GM19035 (cell line): ENCODE measurements at regions not wholly inside any gene's neighbourhood (a gene's known extent, or its start where the extent isn't known, plus 50 kb on each side); places are given as distances from the start of the nearest gene placed in this dataset.
"Not testable (repeated sequence)": the region's sequence is repeated elsewhere in the genome, so short reads cannot be mapped to it uniquely, and the experiment has no call there.

Experiments
- ATAC-seq: cut with Tn5 transposase; IDR thresholded peaks from one replicate; pipeline ENCODE4 v1.9.1; 2021; ENCODE audit not compliant: unreplicated experiment

DNA sequence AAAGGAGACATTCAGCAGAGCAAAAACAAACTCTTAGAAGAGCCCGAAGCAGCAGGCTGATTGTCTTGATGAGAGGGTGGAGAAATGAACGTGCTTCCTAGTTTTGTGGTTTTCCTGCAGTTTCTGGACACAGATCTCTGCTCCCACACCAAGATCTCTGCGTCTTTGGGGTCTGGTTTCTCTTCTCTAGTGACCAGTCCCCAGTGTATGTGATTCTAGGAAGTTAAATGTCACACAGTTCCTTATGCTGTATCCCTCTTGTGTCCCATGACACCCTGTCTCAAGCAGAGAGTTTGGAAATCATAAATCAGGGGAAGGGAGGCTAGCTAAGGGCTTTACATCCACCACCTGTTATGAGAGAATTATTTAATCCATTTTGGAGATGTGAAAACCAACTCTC is 55.4 kb upstream of the KLF14 start:
- no peak for ATAC-seq

DNA sequence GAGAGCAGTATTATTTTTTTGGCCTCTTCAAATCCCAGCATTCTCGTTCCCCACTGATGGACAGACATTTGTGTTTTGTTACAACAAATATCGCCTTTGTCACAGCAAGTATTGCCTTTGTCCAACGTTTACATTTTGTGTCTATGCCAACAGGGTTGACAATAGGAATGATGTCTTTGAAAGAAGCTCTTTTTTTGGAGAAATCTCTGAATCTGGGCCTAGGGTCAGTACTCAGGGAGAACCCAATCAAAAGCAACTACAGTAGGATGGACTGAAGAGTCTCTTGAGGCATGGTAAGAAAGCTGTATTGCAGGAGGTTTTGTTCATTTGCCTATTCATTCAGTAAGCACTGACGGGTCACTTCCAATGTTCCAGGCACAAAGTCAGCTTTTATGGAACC is 57.7 kb upstream of the KLF14 start:
- ATAC-seq = no peak

DNA sequence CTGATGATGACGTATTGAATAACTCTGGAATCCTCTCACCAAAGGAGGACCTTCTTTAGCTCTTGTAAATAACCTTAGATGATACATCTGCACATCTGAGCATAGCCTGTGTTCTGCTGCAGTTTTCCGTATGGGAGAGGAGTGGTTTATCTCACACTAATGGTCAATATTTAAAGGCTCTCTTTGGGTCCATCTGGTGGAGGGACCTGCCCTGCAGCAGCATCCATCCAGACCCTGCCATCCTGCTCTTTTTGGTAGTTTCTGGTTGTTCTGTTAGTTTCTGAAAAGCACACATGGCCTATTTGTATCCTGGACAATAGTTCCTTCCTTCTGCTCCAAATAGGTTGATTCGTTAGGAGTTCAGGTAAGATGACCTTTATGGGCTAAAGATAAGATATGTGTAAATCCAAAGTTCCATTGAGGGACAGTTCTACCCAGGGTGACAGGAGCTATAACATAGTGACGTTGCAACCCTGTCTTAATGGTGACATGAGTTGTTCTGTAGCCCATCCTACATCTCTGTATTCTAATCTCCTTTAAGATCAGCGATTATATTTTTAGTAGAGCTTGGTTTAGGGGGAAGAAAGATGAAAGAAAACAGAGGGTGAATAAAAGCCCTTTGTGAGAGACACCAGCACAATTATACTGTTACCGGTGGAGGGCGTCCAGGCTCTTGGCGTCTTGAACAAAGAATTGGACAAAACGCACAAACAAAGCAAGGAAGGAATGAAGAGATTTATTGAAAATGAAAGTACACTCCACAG is 60.0 kb upstream of the KLF14 start:
- no peak for ATAC-seq

DNA sequence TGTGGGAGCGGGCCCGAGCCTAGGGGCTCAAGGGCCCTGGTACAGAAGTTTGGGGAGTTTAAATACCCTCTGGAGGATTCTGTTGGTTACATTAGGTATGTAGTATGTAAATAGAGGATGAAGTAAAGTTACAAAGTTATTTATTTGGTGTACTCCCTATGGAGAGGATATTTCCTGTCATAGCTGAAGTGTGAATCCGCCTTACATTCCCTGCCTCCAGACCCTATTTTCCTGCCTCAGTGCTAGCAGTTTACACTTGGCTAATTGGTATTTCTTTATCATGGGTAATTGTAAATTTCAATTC is 60.6 kb upstream of the KLF14 start:
- no peak for ATAC-seq

DNA sequence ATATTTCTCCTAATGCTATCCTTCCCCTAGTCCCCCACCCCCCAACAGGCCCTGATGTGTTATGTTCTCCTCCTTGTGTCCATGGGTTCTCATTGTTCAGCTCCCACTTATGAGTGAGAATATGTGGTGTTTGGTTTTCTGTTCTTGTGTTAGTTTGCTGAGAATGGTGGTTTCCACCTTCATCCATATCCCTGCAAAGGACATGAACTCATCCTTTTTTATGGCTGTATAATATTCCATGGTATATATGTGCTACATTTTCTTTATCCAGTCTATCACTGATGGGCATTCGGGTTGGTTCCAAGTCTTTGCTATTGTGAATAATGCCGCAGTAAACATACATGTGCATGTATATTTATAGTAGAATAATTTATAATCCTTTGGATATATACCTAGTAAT is 62.4 kb upstream of the KLF14 start:
- ATAC-seq = not testable (repeated sequence)

DNA sequence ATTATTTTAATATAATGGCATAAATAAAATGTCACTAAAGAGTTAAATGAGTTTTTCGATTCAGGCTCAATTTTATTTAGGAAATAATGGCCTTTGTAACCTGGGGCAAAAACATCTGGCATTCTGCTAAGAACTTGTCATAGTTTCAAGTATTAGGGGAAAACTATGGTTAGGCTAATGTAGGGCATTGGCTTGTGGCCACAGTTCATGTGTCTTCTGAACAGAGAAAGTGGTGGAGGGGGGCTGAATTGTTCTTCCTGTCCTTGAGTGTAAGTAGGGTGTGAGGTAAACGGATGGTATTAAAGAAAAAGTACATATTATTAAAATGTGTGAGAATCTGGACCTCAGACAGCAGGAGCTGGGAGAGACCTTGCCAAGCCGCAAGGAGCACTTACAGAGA is 69.1 kb upstream of the KLF14 start:
- no peak for ATAC-seq

DNA sequence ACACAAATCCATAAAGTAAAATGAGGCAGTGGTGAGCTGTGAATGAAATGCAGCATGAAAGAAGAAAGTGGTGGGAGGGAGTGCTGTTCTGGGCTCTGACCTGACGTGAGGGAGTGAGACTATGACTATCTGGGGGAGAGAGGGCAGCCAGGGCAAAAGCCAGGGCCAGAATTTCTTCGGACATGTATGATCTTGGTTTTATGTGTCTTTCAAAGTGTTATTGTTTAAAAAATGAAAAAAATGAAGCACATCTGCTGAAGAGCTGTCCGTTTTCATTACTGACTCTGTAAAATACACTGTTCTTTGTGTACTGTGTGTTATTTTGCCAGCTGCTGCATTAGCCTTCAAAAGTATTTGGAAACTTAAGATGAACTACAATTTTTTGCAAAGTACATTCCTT is 70.2 kb upstream of the KLF14 start:
- ATAC-seq = no peak

DNA sequence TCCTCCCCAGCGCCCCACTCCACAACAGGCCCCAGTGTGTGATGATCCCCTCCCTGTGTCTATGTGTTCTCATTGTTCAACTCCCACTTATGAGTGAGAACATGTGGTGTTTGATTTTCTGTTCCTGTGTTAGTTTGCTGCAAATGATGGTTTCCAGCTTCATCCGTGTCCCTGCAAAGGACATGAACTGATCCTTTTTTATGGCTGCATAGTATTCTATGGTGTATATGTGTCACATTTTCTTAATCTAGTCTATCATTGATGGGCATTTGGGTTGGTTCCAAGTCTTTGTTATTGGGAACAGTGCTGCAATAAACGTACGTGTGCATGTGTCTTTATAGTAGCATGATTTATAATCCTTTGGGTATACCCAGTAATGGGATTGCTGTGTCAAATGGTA is 78.8 kb upstream of the KLF14 start:
- ATAC-seq = not testable (repeated sequence)

DNA sequence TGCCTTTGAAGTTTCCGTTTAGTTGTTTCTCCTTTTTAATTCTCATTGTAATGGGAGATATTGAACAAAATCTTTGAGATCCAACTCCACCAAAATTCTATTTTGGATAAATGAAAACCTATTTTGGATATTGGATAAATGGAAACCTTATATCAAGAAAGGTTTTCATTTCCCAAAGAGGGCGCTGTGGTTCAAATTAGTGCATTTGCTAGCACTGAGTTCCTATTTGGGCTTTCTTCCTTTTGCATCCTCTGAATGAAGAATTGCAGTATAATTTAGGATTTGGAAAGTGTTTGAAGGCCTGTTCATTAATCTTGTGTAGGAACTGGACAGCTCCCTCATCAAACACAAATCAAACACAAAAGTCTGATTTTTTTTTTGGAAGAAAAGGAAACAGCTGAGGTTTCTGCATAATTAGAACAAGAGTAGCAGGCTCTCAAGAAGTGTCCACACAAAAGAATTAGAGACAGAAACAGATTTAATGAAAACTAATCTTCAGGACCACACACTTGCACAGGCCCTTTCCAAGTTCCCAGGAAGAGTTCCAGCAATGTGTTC is 80.8 kb upstream of the KLF14 start:
- ATAC-seq = no peak

DNA sequence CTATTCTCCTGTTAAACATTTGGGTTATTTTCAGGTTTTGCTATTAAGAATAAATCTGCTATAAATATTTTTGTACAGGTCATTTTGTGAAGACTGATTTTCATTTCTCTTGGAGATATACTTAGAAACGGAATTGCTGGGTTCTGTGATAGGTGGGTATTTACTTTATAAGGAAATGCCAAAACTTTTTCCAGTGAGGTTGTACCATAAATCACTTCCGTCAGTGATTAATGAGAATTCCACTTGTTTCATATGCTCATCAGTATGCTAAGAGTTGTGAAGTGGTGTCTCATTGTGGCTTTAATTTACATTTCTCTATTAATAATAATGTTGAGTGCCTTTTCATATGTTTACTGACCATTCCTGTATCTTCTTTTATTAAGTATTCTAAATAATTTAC is 84.0 kb upstream of the KLF14 start:
- no peak for ATAC-seq

DNA sequence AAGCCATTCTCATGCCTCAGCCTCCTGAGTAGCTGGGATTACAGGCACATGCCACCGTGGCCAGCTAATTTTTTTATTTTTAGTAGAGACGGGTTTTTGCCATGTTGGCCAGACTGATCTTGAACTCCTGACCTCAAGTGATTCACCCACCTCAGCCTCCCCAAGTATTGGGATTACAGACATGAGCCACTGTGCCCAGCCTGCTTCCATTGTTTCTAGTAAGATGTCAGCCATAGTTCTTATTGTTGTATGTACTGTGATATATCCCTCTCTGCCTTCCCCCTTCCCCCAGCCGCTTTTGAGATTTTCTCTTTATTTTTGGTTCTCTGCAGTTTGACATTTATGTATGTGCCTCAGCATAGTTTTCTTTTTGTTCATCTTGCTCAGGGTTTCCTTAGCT is 87.9 kb upstream of the KLF14 start:
- ATAC-seq = no peak

DNA sequence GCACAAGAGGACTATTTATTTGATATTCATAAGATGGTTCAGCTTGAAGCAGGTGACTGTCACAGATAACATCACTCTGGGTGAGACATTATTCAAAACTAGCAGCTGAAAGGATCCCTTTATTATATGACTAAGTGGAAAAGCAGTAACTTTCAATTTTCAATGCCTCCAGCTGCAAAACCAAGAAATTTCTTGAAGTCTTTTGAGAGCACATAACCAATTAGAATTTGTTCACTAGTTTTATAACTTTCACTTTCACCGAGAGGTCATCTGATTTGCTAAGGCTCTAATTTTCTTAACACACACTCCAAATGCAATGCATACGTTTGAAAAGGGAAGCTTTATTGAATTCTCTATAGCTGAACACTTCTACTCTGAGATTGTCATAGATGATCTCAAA is 88.6 kb upstream of the KLF14 start:
- no peak for ATAC-seq

DNA sequence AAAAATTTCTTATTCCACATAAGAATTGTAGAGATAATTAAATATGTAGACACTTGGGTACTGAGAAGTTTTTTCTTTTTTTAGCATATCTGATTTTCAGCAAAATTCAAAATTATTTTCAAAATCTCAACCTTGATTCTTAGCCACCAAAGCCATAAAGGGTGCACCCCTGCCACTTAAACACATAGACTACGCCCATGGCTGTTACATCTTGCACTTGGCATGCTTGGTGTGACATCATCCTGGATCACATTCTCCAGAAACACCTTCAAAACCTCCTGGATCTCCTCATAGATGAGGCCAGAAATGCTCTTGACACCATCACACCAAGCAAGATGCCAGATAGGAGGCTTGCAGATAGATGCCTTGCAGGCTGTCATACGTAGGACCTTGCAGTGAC is 89.1 kb upstream of the KLF14 start:
- ATAC-seq = no peak

DNA sequence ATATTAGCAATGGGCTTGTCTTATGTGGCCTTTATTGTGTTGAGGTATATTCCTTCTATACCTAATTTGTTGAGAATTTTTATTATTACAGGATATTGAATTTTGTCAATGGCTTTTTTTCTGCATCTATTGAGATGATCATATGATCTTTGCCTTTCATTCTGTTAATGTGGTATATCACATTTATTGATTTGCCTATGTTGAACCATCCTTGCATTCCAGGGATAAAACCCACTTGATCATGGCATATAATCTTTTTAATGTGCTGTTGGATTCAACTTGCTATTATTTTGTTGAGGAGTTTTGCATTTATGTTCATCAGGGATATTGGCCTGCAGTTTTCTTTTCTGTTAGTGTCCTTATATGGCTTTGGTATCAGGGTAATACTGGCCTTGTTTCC is 91.8 kb upstream of the KLF14 start:
- ATAC-seq = no peak

DNA sequence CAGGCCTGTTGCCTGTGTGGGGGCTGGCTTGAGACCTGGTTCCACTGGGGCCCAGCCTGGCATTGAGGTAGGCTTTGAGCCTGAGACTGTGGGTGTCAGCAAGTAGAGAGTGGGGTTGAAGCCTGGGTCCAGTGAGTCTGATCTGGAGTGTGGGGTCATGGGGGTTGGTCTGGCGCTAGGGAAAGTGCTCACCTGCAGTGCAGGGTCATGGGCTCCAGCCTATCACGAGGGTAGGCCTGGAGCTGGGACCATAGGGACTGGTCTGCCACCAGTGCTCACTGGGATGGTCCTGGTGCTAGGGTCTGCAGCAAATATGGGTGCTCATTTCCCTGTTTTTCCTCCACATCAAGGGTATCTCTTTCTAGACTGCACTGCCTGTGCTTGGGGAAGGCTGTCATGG is 95.4 kb upstream of the KLF14 start:
- ATAC-seq = no peak

DNA sequence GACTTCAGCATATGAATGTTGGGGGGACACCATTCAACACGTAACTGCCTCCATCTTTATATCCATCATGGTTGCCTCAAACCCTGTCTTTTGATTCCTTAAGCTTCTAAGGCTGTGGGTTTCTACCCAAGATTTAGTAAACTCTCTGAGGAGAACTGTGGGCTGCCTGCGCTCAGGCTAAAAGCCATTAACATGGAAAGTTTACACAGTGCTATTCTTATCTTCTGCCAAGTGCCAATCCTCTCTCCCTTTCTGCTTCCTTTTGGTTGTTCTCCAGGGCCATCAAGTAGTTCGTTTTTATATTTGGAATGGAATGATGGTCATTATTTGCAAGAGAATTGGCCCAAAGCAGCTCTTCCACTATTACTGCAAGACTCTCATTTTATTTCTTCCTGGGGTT is 97.3 kb upstream of the KLF14 start:
- ATAC-seq = no peak

DNA sequence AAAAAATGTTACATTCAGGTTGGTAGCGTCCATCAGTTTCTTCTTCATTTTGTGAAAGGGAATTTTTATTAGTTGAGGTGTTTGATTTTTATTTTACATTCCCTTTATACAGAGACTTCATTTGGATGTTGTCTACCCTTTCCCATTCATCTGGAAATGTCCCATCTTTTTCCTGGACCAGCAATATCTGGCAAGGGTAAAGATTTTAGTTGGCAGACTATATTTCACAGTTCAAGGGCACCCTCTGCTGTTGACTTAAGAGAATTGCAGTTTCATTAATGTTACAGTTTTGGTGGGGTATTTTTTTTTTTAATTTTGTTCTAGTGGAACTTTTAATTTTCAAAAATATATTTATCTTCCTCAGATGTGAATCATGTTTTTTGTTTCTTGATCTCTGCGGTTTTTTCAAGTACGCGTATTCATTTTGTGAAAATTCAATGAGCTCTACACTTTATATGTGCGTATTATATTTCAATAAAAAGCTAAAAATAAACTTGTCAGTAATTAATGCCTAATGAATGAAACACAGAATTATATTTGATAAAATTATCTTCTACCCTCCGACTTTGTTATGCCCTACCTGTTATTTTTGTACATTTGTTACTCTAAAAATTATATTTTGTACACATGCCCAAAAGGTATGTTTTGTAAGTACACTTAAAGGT is 97.9 kb upstream of the KLF14 start:
- no peak for ATAC-seq

DNA sequence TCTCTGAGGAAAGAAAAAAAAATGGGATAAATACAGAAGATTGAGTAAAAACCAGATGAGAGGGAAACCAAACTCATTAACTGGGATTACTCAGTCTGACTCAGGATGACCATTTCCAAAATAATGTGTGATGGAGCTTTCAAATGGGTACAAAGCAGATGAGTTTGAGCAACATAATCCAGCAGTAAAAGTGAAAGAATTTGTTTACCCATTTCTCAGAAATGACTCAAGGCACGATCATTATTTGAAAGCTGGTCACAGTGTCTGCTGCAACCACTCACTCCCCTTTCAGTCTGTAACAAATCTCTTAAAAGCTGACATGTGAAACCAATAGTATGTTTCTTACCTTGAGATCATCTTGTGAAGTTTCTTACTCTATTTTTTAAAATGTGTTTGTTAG is 104.7 kb upstream of the KLF14 start:
- no peak for ATAC-seq

DNA sequence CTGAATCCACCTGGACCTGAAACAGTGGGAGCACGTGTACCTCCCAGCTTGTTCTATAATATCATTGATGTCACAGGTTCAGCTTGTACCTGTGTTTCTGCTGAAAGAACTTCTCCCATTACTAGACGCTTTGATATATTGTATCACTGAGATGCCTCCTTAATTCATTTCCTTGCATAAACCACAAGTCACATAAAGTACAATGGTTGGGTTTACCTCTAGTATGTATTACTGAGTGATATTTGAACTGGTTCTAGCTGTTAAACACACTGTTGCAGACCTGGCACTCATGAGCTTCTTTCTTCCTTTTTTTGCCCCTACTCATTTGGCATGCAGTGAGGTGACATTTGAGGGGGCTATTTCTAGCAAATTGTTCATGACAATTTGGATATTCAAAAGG is 106.6 kb upstream of the KLF14 start:
- ATAC-seq = no peak

DNA sequence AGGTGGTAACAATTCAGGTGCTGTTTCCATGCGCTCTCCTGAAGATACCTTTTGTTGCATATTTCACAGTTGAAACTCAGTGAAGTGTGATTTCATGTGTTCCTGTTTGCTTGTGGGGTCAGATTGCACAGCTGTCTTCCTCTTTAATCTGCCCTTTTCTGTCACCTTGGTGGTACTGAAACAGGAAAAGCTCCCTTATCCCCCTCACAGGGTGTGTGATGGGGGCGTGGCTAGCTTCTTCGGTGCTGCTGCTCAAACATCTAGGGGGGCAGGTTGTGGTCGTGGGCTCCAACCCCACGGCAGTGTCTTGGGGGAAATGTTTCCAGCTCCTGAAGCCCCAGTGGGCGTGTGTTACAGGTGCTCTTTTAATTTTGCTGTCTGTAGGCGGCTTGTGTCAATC is 107.4 kb upstream of the KLF14 start:
- ATAC-seq = no peak

DNA sequence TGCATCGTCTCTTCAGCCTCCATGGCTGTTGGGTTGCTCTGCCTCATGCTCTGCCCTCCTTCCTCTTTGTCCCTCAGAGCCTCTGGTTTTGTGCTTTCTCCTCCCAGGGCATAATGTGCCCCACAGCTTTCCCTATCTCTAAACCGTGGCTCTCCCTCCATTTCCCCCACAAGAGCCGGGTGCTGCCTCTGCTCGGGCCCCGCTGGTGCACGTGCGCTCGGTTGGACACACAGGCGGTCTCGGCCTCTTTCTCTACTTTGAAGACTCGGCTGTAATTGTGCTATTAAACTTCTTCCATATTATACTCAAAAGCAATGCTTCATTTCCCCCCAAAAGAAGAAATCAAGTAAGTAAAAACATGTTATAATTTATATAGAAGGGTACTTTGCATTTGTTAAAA is 109.7 kb upstream of the KLF14 start:
- ATAC-seq = no peak

DNA sequence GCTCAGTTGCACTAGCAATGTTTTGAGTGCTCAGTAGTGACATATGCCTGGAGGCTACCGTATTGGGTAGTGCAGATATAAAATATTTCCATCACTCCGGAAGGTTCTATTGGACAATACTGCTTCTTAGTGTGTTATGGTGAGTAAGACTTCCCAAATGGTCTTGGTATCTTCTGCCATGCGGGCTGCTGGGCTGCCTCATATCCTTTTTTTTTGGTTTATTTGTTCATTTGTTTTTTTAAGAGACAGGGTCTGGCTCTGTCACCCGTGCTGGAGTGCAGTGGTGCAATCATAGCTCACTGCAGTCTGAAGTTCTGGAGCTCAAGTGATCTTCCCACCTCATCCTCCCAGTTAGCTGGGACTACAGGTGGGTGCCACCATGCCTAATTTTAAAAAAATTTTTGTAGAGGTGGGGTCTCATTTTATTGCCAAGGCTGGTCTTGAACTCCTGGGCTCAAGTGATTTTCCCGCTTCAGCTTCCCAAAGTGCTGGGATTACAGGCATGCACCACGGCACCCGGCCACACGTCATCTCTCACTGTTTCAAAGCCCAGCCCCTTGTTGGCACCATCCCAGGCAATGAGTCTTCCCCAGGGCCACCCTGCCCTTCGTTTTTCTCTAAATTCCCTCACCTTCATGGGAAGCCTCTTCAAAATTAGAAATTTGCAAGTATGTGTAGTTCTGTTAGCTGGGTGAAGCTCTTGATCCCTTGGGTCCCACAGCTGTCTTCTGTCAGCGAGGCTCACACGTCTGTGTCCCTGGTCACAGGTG is 111.0 kb upstream of the KLF14 start:
- ATAC-seq = no peak
